Naive B cell (primary cell): ENCODE measurements at regions not wholly inside any gene's neighbourhood (a gene's known extent, or its start where the extent isn't known, plus 50 kb on each side); places are given as distances from the start of the nearest gene placed in this dataset.
"Not testable (repeated sequence)": the region's sequence is repeated elsewhere in the genome, so short reads cannot be mapped to it uniquely, and the experiment has no call there.

Experiments
- ATAC-seq, 2 donors: fragments of 150-1000 bp; cut with Tn5 transposase; 2 replicates each; pipeline ENCODE4 v1.10.0; 2021; ENCODE audit warnings: low read depth in 2 of 2, mild to moderate bottlenecking in 2 of 2, moderate library complexity in 2 of 2
- DNase-seq: peaks from one replicate; pipeline ENCODE4 v3.0.0; 2022
- H3K27ac Mint-ChIP-seq, 6 donors: one replicate each; pipeline ENCODE4 v1.8.0; 2020 to 2022; ENCODE audit warnings: mild to moderate bottlenecking in 6 of 6, mixed read lengths in 6 of 6, moderate library complexity in 5 of 6, inconsistent platforms in 2 of 6
- H3K27me3 Mint-ChIP-seq, 3 donors: one replicate each; pipeline ENCODE4 v1.8.0; 2021 to 2022; ENCODE audit warnings: mixed read lengths in 3 of 3, mild to moderate bottlenecking in 1 of 3
- H3K36me3 Mint-ChIP-seq, 2 donors: one replicate each; pipeline ENCODE4 v1.8.0; 2020 to 2022; ENCODE audit warnings: mixed read lengths in 2 of 2, inconsistent platforms in 1 of 2, mild to moderate bottlenecking in 1 of 2
- H3K4me1 Mint-ChIP-seq, 3 donors: one replicate each; pipeline ENCODE4 v1.8.0; 2020 to 2022; ENCODE audit warnings: mixed read lengths in 3 of 3, inconsistent platforms in 1 of 3, mild to moderate bottlenecking in 1 of 3, moderate library complexity in 1 of 3
- H3K4me3 Mint-ChIP-seq, 8 donors: one replicate each; pipeline ENCODE4 v1.8.0; 2020 to 2022; ENCODE audit warnings: mild to moderate bottlenecking in 8 of 8, mixed read lengths in 8 of 8, moderate library complexity in 8 of 8, inconsistent platforms in 2 of 8
- H3K9me3 Mint-ChIP-seq, 7 donors: one replicate each; pipeline ENCODE4 v1.8.0; 2020 to 2022; ENCODE audit warnings: mixed read lengths in 7 of 7, mild to moderate bottlenecking in 5 of 7, inconsistent platforms in 2 of 7, moderate library complexity in 1 of 7

DNA sequence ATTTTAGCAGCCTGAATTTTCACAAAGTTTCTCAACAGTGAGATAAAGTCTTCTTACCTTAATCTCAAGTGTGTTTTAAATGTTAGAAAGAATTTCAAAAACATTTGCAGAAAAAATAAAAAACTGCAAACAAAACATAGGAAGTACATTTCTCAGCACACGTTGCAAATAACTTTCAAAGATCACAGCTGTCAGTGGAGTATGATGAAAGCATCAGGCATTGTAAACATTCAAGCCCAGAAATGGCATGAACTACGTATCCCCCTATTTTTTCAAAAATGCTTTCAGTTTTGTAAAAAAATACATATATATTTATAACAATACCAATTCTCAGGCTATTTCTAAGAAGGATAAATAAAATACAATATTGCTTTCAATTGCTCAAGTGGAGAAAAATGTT lies 320.6 kb upstream of the TFPI start:
- H3K36me3 Mint-ChIP-seq = peaks cover 0 to 2% of the 10 kb centered on the region in 2 donors
- H3K4me3 Mint-ChIP-seq = no peak overlapping the region
- DNase-seq (no peak), ATAC-seq (no peak)
- no peaks in the 10 kb centered on the region for H3K4me1 Mint-ChIP-seq
- peaks cover 0 to 13% (median 0%) of the 10 kb centered on the region in 7 donors for H3K9me3 Mint-ChIP-seq
- no peaks in the 10 kb centered on the region for H3K27me3 Mint-ChIP-seq
- no peak overlapping the region for H3K27ac Mint-ChIP-seq

DNA sequence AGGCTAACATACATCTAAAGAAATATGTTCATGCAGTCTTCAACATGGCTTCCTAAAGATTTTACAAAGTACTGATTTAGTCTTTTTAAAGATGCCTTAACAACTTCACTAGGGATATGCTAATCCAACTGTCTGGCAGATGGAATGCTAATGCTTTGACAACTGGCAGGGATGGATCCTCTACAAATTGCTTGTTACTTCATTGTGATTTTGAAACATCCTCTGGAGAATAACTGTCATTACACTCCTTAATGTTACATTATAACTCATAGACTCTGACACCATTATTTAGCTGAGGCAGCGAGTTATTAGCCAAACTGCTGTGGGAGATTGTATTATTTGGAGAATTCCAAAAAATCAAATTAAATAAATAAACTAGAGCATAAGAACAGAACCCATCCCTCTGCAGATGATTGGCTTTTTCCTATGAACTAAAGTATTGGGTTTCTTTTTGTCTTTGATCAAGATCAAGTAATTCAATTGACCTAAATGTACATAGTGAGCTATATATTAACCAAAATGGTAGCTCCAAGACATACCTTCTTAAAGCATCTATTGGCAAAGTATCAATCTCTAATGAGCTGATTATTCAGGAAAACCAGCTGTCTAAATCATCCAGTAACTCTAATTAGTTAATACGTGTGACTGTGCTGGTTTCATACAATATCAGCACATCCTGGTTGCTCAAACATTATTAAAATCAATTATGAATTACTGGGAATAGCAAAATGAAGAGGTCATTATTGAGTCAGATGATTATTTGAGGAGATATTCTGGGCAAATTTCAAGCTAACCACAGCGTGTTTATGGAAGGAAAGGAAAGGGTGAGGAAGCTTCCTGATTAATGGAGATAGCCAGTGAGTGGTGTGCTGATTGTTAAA lies 321.3 kb upstream of the TFPI start:
- DNase-seq (no peak), ATAC-seq (no peak)
- Mint-ChIP-seq H3K36me3 (no peaks in the 10 kb centered on the region), H3K27me3 (no peaks in the 10 kb centered on the region), H3K27ac (peak overlapping the region in 1 of 6 donors; percentile 51), H3K9me3 (peaks cover 0 to 12% (median 0%) of the 10 kb centered on the region in 7 donors), H3K4me1 (no peaks in the 10 kb centered on the region), H3K4me3 (no peak overlapping the region)

DNA sequence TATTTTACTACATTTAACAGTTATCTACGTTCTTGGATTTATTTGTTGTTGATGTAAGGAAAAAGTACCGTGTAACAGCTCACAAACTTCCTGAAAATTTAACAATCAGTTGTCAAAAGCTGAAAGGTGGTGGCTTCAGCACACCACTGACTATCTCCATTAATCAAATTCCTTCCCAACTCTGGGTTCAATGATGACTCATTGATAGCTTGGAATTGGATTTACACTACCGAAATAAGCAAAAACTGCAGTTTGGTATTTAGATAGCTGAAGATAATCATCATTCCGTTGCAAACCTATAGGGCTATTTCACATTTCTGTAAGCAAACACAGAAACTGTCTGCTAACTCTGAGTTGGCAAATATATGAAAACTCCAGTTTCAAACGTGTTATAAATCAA lies 322.3 kb upstream of the TFPI start:
- Mint-ChIP-seq H3K9me3 (peaks cover 0 to 12% (median 0%) of the 10 kb centered on the region in 7 donors), H3K4me3 (no peak overlapping the region)

DNA sequence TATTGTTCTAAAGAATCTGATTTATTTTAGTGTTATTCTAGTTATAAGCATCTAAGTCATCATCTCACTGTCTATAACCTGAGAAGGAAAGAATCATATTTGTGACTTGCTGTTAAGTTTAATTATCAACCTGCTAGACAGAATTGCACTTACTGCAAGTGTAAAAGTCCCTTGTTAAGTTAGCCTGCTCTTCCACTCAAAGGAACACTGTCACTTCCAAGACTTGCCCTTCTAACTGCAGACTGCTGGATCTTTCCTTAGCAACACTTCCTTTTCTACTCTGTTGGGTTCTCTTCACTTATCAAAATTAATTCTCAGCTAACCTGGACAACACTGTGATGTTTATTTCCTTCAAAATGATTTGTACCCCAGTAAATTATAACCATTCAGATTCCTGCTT lies 323.2 kb upstream of the TFPI start:
- no peak overlapping the region for H3K27ac Mint-ChIP-seq
- peaks cover 0 to 12% (median 0%) of the 10 kb centered on the region in 7 donors for H3K9me3 Mint-ChIP-seq
- H3K4me3 Mint-ChIP-seq = no peak overlapping the region
- no peaks in the 10 kb centered on the region for H3K27me3 Mint-ChIP-seq
- H3K4me1 Mint-ChIP-seq = no peaks in the 10 kb centered on the region
- H3K36me3 Mint-ChIP-seq = no peaks in the 10 kb centered on the region
- DNase-seq (no peak), ATAC-seq (no peak)

More for the DNA sequence above, 322.3 kb upstream of the TFPI start:
- H3K27me3 Mint-ChIP-seq = no peaks in the 10 kb centered on the region
- no peaks in the 10 kb centered on the region for H3K36me3 Mint-ChIP-seq
- no peak overlapping the region for H3K27ac Mint-ChIP-seq
- ATAC-seq (no peak), DNase-seq (no peak)
- H3K4me1 Mint-ChIP-seq = no peaks in the 10 kb centered on the region

DNA sequence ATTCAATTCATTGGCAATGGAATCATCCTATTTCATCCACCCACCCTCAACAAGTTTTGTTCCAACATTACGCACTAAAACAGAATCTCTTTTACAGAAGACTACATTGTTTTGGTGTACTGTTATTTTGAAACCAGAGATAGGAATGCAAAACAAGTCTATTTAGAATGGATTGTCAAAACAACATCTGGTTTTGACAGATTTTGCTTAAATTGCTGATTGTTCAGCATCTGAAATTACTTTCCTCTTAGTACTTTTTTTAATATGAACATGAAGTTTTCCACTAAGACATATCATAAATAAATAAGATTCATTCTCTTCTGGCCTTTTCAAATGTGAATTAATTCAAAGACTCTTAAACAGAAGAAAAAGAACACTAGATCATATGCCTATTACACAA lies 323.9 kb upstream of the TFPI start:
- ATAC-seq (no peak), DNase-seq (no peak)
- no peak overlapping the region for H3K27ac Mint-ChIP-seq
- no peak overlapping the region for H3K4me3 Mint-ChIP-seq
- H3K4me1 Mint-ChIP-seq = no peaks in the 10 kb centered on the region
- no peaks in the 10 kb centered on the region for H3K36me3 Mint-ChIP-seq
- H3K27me3 Mint-ChIP-seq = no peaks in the 10 kb centered on the region
- peaks cover 0 to 12% (median 0%) of the 10 kb centered on the region in 7 donors for H3K9me3 Mint-ChIP-seq

DNA sequence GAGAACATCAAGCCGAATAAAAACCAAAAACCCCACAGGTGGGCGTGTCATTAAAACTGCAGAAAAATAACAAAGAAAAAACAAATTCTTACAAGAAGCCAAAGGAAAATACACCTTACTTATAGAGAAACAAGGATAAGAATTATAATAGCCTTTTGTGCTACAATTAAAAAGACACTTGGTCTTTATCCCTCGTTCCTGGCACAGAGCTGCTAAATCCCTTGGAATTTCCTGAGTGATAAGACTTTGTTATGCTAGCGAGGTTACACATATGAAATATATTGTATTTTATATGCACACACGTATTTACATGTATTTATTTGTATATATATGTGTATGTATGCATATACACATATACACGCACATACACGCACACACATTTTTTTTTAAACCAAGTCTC lies 325.3 kb upstream of the TFPI start:
- Mint-ChIP-seq H3K4me1 (no peaks in the 10 kb centered on the region), H3K9me3 (peaks cover 0 to 4% (median 0%) of the 10 kb centered on the region in 7 donors), H3K27ac (no peak overlapping the region), H3K36me3 (no peaks in the 10 kb centered on the region), H3K27me3 (no peaks in the 10 kb centered on the region), H3K4me3 (no peak overlapping the region)
- DNase-seq (no peak), ATAC-seq (no peak)

DNA sequence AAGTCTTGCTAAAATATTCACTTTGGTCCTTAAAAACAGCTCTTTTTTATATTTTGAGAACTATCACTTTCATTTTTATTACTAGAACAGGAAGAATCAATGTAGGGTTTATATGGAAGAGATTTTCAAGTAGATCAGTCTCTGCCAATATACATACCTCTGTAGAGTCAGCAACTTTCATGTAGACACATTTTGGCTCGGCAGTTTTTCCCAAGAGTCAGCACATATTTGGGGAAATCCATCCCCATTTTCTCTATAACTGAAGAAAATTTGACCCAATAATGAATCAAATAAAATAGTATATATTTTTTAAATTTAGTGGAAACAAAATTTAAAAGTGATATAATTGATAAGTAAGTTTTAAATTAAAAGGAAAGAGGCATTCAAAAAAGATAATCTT lies 329.8 kb upstream of the TFPI start:
- ATAC-seq = no peak
- Mint-ChIP-seq H3K9me3 (no peaks in the 10 kb centered on the region), H3K27ac (no peak overlapping the region), H3K4me1 (no peaks in the 10 kb centered on the region), H3K4me3 (no peak overlapping the region), H3K27me3 (no peaks in the 10 kb centered on the region), H3K36me3 (no peaks in the 10 kb centered on the region)
- no peak for DNase-seq

DNA sequence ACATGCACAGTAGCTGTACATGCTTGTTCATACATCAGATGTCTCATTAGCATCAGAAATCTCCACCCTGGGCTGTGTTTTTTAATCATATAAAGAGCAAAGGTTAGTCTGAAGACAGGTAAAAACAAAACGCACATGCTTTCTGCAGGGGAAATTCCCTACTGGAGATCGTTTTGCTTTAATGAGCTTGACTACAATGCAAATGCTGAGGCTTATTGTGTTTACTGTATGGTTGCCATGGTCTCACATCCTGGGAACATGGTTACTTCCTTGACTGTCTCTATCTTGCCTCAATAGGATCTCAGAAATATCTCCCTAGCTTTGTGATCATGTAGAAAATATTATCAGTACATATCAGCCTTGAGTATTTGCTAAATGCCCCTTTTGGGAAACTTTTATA lies 336.5 kb upstream of the TFPI start:
- no peak overlapping the region for H3K4me3 Mint-ChIP-seq
- ATAC-seq (no peak), DNase-seq (no peak)
- H3K9me3 Mint-ChIP-seq = peaks cover 0 to 2% (median 0%) of the 10 kb centered on the region in 7 donors
- no peak overlapping the region for H3K27ac Mint-ChIP-seq
- no peaks in the 10 kb centered on the region for H3K27me3 Mint-ChIP-seq
- H3K4me1 Mint-ChIP-seq = no peaks in the 10 kb centered on the region
- no peaks in the 10 kb centered on the region for H3K36me3 Mint-ChIP-seq

DNA sequence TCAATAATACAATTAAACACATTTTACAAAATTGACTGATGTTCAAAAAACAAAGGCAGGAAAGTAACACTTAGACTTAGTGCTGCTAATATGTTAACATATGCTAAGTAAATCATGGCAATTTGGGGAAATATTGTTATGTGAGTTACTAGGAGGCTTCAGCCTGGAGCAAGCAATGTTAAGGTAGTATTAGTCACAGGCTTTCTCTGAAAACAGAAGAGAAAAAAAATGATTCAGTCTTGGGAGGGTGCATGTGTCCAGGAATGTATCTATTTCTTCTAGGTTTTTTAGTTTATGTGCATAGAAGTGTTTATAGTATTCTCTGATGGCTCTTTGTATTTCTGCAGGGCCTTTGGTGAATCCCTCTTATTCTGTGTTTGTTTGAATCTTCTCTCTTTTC lies 345.8 kb upstream of the TFPI start:
- Mint-ChIP-seq H3K27me3 (no peaks in the 10 kb centered on the region), H3K4me3 (no peak overlapping the region)

DNA sequence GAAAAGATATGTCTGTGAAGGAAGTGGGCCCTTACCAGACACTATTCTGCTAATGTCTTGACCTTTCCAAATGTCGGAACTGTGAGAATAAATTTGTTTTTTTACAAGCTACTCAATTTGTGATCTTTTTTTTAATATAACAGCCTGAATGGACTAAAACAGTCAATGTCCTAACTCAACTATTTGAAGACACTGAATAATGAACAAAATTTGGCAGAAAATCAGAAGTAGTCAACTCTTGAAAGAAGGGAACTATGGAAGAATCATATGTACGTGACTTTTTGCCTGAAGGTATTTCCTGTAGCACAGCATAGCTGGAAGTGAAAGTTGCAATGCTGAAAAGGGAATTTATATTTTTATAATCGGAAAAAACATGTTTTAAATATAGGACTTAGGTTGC lies 351.8 kb upstream of the TFPI start:
- H3K27ac Mint-ChIP-seq = no peak overlapping the region
- peaks cover 0 to 6% (median 0%) of the 10 kb centered on the region in 7 donors for H3K9me3 Mint-ChIP-seq
- DNase-seq = no peak
- no peaks in the 10 kb centered on the region for H3K36me3 Mint-ChIP-seq
- no peaks in the 10 kb centered on the region for H3K4me1 Mint-ChIP-seq
- ATAC-seq = no peak
- peaks cover 0 to 3% (median 0%) of the 10 kb centered on the region in 3 donors for H3K27me3 Mint-ChIP-seq
- H3K4me3 Mint-ChIP-seq = no peak overlapping the region

More for the DNA sequence above, 345.8 kb upstream of the TFPI start:
- Mint-ChIP-seq H3K36me3 (no peaks in the 10 kb centered on the region), H3K27ac (no peak overlapping the region), H3K9me3 (peaks cover 0 to 6% (median 3%) of the 10 kb centered on the region in 7 donors), H3K4me1 (no peaks in the 10 kb centered on the region)
- ATAC-seq (no peak), DNase-seq (no peak)

DNA sequence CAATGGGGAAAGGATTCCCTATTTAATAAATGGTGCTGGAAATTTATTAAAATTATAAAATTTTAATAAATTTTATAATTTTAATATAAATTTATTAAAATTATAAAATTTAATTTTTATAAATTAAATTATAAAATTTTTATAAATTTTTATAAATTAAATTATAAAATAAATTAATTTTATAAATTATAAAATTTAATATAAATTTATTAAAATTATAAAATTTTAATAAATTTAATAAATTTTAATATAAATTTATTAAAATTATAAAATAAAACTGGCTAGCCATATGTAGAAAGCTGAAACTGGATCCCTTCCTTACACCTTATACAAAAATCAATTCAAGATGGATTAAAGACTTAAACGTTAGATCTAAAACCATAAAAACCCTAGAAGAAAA lies 356.7 kb upstream of the TFPI start:
- not testable (repeated sequence) for H3K9me3 Mint-ChIP-seq, DNase-seq, H3K4me3 Mint-ChIP-seq, ATAC-seq, H3K36me3 Mint-ChIP-seq, H3K4me1 Mint-ChIP-seq, H3K27me3 Mint-ChIP-seq, H3K27ac Mint-ChIP-seq

DNA sequence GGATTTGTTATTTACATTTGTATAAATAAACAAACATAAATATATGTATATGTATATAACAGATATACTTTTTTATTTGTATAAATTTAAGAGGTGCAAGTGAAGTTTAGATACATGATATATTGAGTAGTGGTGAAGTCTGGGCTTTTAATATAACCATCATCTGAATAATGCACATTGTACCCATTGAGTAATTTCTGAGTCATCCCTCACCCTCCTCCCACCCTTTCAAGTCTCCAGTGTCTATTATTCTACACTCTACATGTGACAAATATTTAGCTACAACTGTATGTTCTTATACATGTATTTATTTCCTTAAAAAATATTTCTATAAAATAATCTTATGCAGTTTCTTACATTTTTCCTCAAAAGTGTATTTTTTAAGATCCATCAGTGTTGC lies 358.7 kb upstream of the TFPI start:
- DNase-seq = no peak
- H3K36me3 Mint-ChIP-seq = no peaks in the 10 kb centered on the region
- no peak overlapping the region for H3K4me3 Mint-ChIP-seq
- no peak for ATAC-seq
- peaks cover 0 to 3% (median 0%) of the 10 kb centered on the region in 3 donors for H3K27me3 Mint-ChIP-seq
- H3K9me3 Mint-ChIP-seq = peaks cover 0 to 5% (median 0%) of the 10 kb centered on the region in 7 donors
- H3K4me1 Mint-ChIP-seq = no peaks in the 10 kb centered on the region
- H3K27ac Mint-ChIP-seq = no peak overlapping the region

DNA sequence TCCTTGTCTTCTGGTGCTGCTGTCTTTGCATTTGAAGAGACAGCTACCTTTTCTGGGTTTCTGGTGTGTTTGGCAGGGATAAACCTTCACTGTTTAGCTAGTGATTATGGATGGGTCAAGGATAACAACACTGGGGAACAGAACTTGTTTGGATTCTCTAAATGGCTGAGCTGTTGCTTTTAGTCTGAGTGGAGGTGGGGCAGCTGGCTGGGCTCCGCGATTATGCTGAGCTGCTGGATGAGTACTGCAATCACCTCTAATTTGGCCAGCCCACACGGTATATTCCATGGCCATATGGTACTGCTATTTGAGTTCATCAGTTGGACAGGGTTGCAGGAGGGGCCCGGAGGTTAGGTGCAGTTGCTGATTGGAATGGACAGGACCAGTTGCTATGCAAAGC lies 361.6 kb upstream of the TFPI start:
- H3K36me3 Mint-ChIP-seq = no peaks in the 10 kb centered on the region
- peaks cover 0 to 5% (median 0%) of the 10 kb centered on the region in 7 donors for H3K9me3 Mint-ChIP-seq
- H3K4me1 Mint-ChIP-seq = no peaks in the 10 kb centered on the region
- no peak overlapping the region for H3K27ac Mint-ChIP-seq
- H3K4me3 Mint-ChIP-seq = no peak overlapping the region
- H3K27me3 Mint-ChIP-seq = no peaks in the 10 kb centered on the region
- DNase-seq (no peak), ATAC-seq (no peak)

DNA sequence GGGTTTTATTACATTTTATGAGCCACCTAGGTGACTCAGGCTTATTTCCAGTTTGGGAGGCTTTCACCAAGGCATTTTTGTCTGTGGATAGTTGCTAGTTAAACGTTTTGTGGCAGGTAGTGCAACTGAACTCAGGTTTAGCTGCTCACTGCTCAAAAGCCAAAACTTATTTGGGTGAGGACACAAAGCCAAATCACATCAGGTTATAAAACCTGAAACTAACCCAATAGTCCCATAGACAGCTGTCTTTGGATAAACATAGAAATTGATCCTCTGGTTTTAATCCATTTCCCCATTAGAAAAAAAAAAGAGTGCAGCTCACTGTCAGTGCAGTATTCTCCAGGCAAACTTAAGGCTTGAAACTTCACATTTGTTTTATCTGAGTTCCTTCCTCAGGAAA lies 362.6 kb upstream of the TFPI start:
- Mint-ChIP-seq H3K27me3 (no peaks in the 10 kb centered on the region), H3K4me3 (no peak overlapping the region), H3K36me3 (no peaks in the 10 kb centered on the region), H3K27ac (no peak overlapping the region), H3K4me1 (no peaks in the 10 kb centered on the region), H3K9me3 (peaks cover 0 to 5% (median 0%) of the 10 kb centered on the region in 7 donors)
- DNase-seq (no peak), ATAC-seq (no peak)
